IPS DF 6.9 (cell line): ENCODE measurements at regions not wholly inside any gene's neighbourhood (a gene's known extent, or its start where the extent isn't known, plus 50 kb on each side); places are given as distances from the start of the nearest gene placed in this dataset.

Experiments
- DNase-seq: peaks from one replicate; pipeline ENCODE4 v3.0.0-alpha.2; 2013; ENCODE audit warnings: low read depth, low spot score
- H3K27ac ChIP-seq: one replicate; pipeline ENCODE4 v1.5.1; 2013; ENCODE audit warnings: low read length, control low read depth
- H3K27me3 ChIP-seq: 2 replicates; pipeline ENCODE4 v1.6.1; 2013; ENCODE audit warnings: mild to moderate bottlenecking, low read length; ENCODE audit not compliant: control insufficient read depth, insufficient read depth
- H3K36me3 ChIP-seq: 2 replicates; pipeline ENCODE4 v1.6.1; 2013; ENCODE audit warnings: low read length; ENCODE audit not compliant: control insufficient read depth, insufficient read depth
- H3K4me1 ChIP-seq: 2 replicates; pipeline ENCODE4 v1.6.1; 2013; ENCODE audit warnings: low read length; ENCODE audit not compliant: control insufficient read depth, insufficient read depth
- H3K4me3 ChIP-seq: 2 replicates; pipeline ENCODE4 v1.5.1; 2013; ENCODE audit warnings: mild to moderate bottlenecking, low read length
- H3K9me3 ChIP-seq: 2 replicates; pipeline ENCODE4 v1.6.1; 2013; ENCODE audit warnings: low read length, inconsistent platforms; ENCODE audit not compliant: control insufficient read depth, insufficient read depth
- WGBS: extraction: QIAGEN DNeasy Blood & Tissue Kit; methylation state at CpG from one replicate; pipeline ENCODE4 v1.1.7; 2013; ENCODE audit warnings: mixed read lengths, missing lambda C conversion rate; ENCODE audit not compliant: insufficient read length, insufficient coverage; 5-methylcytosine and 5-hydroxymethylcytosine counted together

GRCh38 chr9:81468084-81468595 is 221.2 kb downstream of the TLE1 start:
- DNase-seq: no peak
- Histone ChIP-seq H3K4me3 (no peak overlapping the region), H3K9me3 (no peaks in the 10 kb centered on the region), H3K4me1 (no peaks in the 10 kb centered on the region), H3K27me3 (no peaks in the 10 kb centered on the region), H3K36me3 (no peaks in the 10 kb centered on the region), H3K27ac (no peak overlapping the region)
- WGBS: no CpG with 5 or more reads among the region's 1 CpG

- WGBS: no CpG with 5 or more reads among the region's 5 CpGs
- Histone ChIP-seq H3K4me3 (no peak overlapping the region), H3K27me3 (no peaks in the 10 kb centered on the region), H3K27ac (no peak overlapping the region), H3K36me3 (no peaks in the 10 kb centered on the region), H3K9me3 (no peaks in the 10 kb centered on the region), H3K4me1 (no peaks in the 10 kb centered on the region)
- no peak for DNase-seq
Measured at GRCh38 chr9:81466981-81467380, 222.4 kb downstream of the TLE1 start.

GRCh38 chr9:81465468-81466011 is 223.8 kb downstream of the TLE1 start:
- no peak for DNase-seq
- WGBS: no CpG with 5 or more reads among the region's 6 CpGs
- no peaks in the 10 kb centered on the region for H3K9me3 ChIP-seq
- no peak overlapping the region for H3K27ac ChIP-seq
- no peaks in the 10 kb centered on the region for H3K4me1 ChIP-seq
- no peaks in the 10 kb centered on the region for H3K27me3 ChIP-seq
- H3K36me3 ChIP-seq: no peaks in the 10 kb centered on the region
- H3K4me3 ChIP-seq: no peak overlapping the region

GRCh38 chr9:81462801-81463200 is 226.5 kb downstream of the TLE1 start:
- Histone ChIP-seq H3K4me3 (no peak overlapping the region), H3K9me3 (no peaks in the 10 kb centered on the region), H3K36me3 (no peaks in the 10 kb centered on the region), H3K27me3 (no peaks in the 10 kb centered on the region), H3K27ac (no peak overlapping the region), H3K4me1 (no peaks in the 10 kb centered on the region)
- no peak for DNase-seq

GRCh38 chr9:81461196-81461595 is 228.2 kb downstream of the TLE1 start:
- DNase-seq: no peak
- H3K27ac ChIP-seq: no peak overlapping the region
- WGBS: no CpG with 5 or more reads among the region's 5 CpGs
- no peaks in the 10 kb centered on the region for H3K36me3 ChIP-seq
- no peaks in the 10 kb centered on the region for H3K4me1 ChIP-seq
- no peaks in the 10 kb centered on the region for H3K9me3 ChIP-seq
- H3K27me3 ChIP-seq: no peaks in the 10 kb centered on the region
- H3K4me3 ChIP-seq: no peak overlapping the region

- Histone ChIP-seq H3K4me1 (no peaks in the 10 kb centered on the region), H3K9me3 (no peaks in the 10 kb centered on the region), H3K4me3 (no peak overlapping the region), H3K27ac (no peak overlapping the region), H3K27me3 (no peaks in the 10 kb centered on the region), H3K36me3 (no peaks in the 10 kb centered on the region)
- WGBS: no CpG with 5 or more reads among the region's 1 CpG
- no peak for DNase-seq
Measured at GRCh38 chr9:81460693-81461092, 228.7 kb downstream of the TLE1 start.

- no peaks in the 10 kb centered on the region for H3K9me3 ChIP-seq
- H3K27me3 ChIP-seq: no peaks in the 10 kb centered on the region
- no peak overlapping the region for H3K27ac ChIP-seq
- no peak for DNase-seq
- no peak overlapping the region for H3K4me3 ChIP-seq
- H3K4me1 ChIP-seq: no peaks in the 10 kb centered on the region
- no peaks in the 10 kb centered on the region for H3K36me3 ChIP-seq
Measured at GRCh38 chr9:81459591-81459990, 229.8 kb downstream of the TLE1 start.

GRCh38 chr9:81456431-81457006 is 232.8 kb downstream of the TLE1 start:
- no peak for DNase-seq
- Histone ChIP-seq H3K4me1 (no peaks in the 10 kb centered on the region), H3K9me3 (no peaks in the 10 kb centered on the region), H3K4me3 (no peak overlapping the region), H3K27me3 (no peaks in the 10 kb centered on the region), H3K27ac (no peak overlapping the region), H3K36me3 (no peaks in the 10 kb centered on the region)
- no CpG with 5 or more reads among the region's 2 CpGs for WGBS

GRCh38 chr9:81455462-81456219 is 233.7 kb downstream of the TLE1 start:
- Histone ChIP-seq H3K4me3 (no peak overlapping the region), H3K9me3 (no peaks in the 10 kb centered on the region), H3K27ac (no peak overlapping the region), H3K27me3 (no peaks in the 10 kb centered on the region), H3K4me1 (no peaks in the 10 kb centered on the region), H3K36me3 (no peaks in the 10 kb centered on the region)
- WGBS: no CpG with 5 or more reads among the region's 4 CpGs
- DNase-seq: no peak

GRCh38 chr9:81445331-81445921 is 243.9 kb downstream of the TLE1 start:
- no peaks in the 10 kb centered on the region for H3K27me3 ChIP-seq
- no peaks in the 10 kb centered on the region for H3K36me3 ChIP-seq
- H3K9me3 ChIP-seq: no peaks in the 10 kb centered on the region; the same call in 1 of the 2 replicates
- DNase-seq: no peak
- H3K27ac ChIP-seq: no peak overlapping the region
- H3K4me1 ChIP-seq: no peaks in the 10 kb centered on the region
- H3K4me3 ChIP-seq: no peak overlapping the region
